WERI-Rb-1 (cell line): ENCODE measurements at regions not wholly inside any gene's neighbourhood (a gene's known extent, or its start where the extent isn't known, plus 50 kb on each side); places are given as distances from the start of the nearest gene placed in this dataset.

Source experiments
- DNase-seq: peaks from one replicate; pipeline ENCODE4 v3.0.0-alpha.2; 2020
- H3K27ac ChIP-seq: fragments of 250-450 bp; sonication (Bioruptor Pico); 2 replicates; pipeline ENCODE4 v1.5.1; 2020; ENCODE audit warnings: mild to moderate bottlenecking, moderate library complexity
- H3K27me3 ChIP-seq: fragments of 250-450 bp; sonication (Bioruptor Pico); 2 replicates; pipeline ENCODE4 v1.5.1; 2021; ENCODE audit warnings: mild to moderate bottlenecking, low read depth, moderate library complexity; ENCODE audit not compliant: insufficient read depth, severe bottlenecking
- H3K36me3 ChIP-seq: fragments of 250-450 bp; sonication (Bioruptor Pico); 2 replicates; pipeline ENCODE4 v1.5.1; 2020; ENCODE audit warnings: mild to moderate bottlenecking, moderate library complexity
- H3K4me3 ChIP-seq: 2 replicates; pipeline ENCODE4 v1.5.1; 2011; ENCODE audit warnings: low read depth, mild to moderate bottlenecking, control low read depth, low read length
- H3K9me3 ChIP-seq: fragments of 250-450 bp; sonication (Bioruptor Pico); 2 replicates; pipeline ENCODE4 v1.5.1; 2021; ENCODE audit warnings: mild to moderate bottlenecking, moderate library complexity; ENCODE audit not compliant: severe bottlenecking
- CTCF ChIP-seq: IDR thresholded peaks from 2 replicates; pipeline ENCODE4 v1.5.1; 2011; ENCODE audit warnings: low read depth, mild to moderate bottlenecking, control low read depth, inconsistent platforms, low read length

GRCh38 chr4:56123547-56123946 is 174.8 kb downstream of the CEP135 start:
- TF ChIP-seq CTCF = no peak

GRCh38 chr4:56123051-56123450 is 174.3 kb downstream of the CEP135 start:
- TF ChIP-seq CTCF = no peak
- Histone ChIP-seq H3K36me3 (no peaks in the 10 kb centered on the region), H3K27ac (peak overlapping the region; percentile 62), H3K27me3 (no peaks in the 10 kb centered on the region), H3K4me3 (peak overlapping the region; percentile 14), H3K9me3 (no peaks in the 10 kb centered on the region)
- DNase-seq = peak; percentile 58

More at GRCh38 chr4:56123547-56123946, 174.8 kb downstream of the CEP135 start:
- no peak overlapping the region for H3K4me3 ChIP-seq
- no peak for DNase-seq
- H3K36me3 ChIP-seq = no peaks in the 10 kb centered on the region
- H3K27ac ChIP-seq = peak overlapping the region; percentile 62
- H3K27me3 ChIP-seq = no peaks in the 10 kb centered on the region
- no peaks in the 10 kb centered on the region for H3K9me3 ChIP-seq

- Histone ChIP-seq H3K9me3 (no peaks in the 10 kb centered on the region), H3K4me3 (no peak overlapping the region), H3K27ac (no peak overlapping the region), H3K36me3 (no peaks in the 10 kb centered on the region), H3K27me3 (no peaks in the 10 kb centered on the region)
- DNase-seq = no peak
- no peak for TF ChIP-seq CTCF
Observed at GRCh38 chr4:56118845-56119244, 170.1 kb downstream of the CEP135 start.

GRCh38 chr4:56118055-56118454 is 169.3 kb downstream of the CEP135 start:
- no peaks in the 10 kb centered on the region for H3K27me3 ChIP-seq
- H3K36me3 ChIP-seq = no peaks in the 10 kb centered on the region
- H3K27ac ChIP-seq = peak overlapping the region; percentile 63
- no peak for TF ChIP-seq CTCF
- H3K4me3 ChIP-seq = no peak overlapping the region
- peak; percentile 44 for DNase-seq
- no peaks in the 10 kb centered on the region for H3K9me3 ChIP-seq

GRCh38 chr4:56115898-56116297 is 167.2 kb downstream of the CEP135 start:
- peak overlapping the region; percentile 18; the same call in 1 of the 2 replicates for H3K27ac ChIP-seq
- no peak for DNase-seq
- no peaks in the 10 kb centered on the region for H3K9me3 ChIP-seq
- no peak overlapping the region for H3K4me3 ChIP-seq
- no peaks in the 10 kb centered on the region for H3K36me3 ChIP-seq
- TF ChIP-seq CTCF = no peak
- no peaks in the 10 kb centered on the region for H3K27me3 ChIP-seq

- no peak for DNase-seq
- peak; percentile 29; the same call in 1 of the 2 replicates for TF ChIP-seq CTCF
- no peaks in the 10 kb centered on the region for H3K9me3 ChIP-seq
- no peak overlapping the region for H3K4me3 ChIP-seq
- H3K36me3 ChIP-seq = no peaks in the 10 kb centered on the region
- H3K27me3 ChIP-seq = no peaks in the 10 kb centered on the region
- no peak overlapping the region for H3K27ac ChIP-seq
Observed at GRCh38 chr4:56112377-56112776, 163.6 kb downstream of the CEP135 start.
